ENCODE measurements at regions not wholly inside any gene's neighbourhood (a gene's known extent, or its start where the extent isn't known, plus 50 kb on each side); places are given as distances from the start of the nearest gene placed in this dataset.

GRCh38 chr11:96482193-96482592, 92.4 kb downstream of the JRKL start:
- intact Hi-C loops (cut with micrococcal nuclease) (no loop called here), dilution Hi-C loops (cut with MboI; ENCODE audit: extremely low pct_ligation_motif_present, low sequenced_read_pairs) (no loop called here)
- no peak for TF ChIP-seq JUN (IDR thresholded peaks at IDR 0.05; ENCODE audit: borderline replicate concordance, insufficient read depth, insufficient read length, low read depth)
- no peak for TF ChIP-seq CTCF (IDR thresholded peaks at IDR 0.05; ENCODE audit: extremely low read depth in 1 of 2, insufficient read depth in 1 of 2, low read depth in 1 of 2, low read length in 2 of 2)
- TF ChIP-seq EZH2 (IDR thresholded peaks at IDR 0.05; ENCODE audit: borderline replicate concordance, low read depth, low read length, severe bottlenecking) = no peak
- no peak for TF ChIP-seq MYC (IDR thresholded peaks at IDR 0.05; ENCODE audit: low read depth, low read length)
- TF ChIP-seq POLR2A (IDR thresholded peaks at IDR 0.05; ENCODE audit: low read depth, low read length) = no peak
- no peak for TF ChIP-seq POLR2AphosphoS5 (IDR thresholded peaks at IDR 0.05; ENCODE audit: insufficient read depth, low read depth, low read length)
- no peak for TF ChIP-seq GATA2 (IDR thresholded peaks at IDR 0.05; ENCODE audit: insufficient read depth, insufficient read length, low read depth, low read length)
- TF ChIP-seq FOS (IDR thresholded peaks at IDR 0.05; ENCODE audit: borderline replicate concordance, insufficient read depth, low read length) = no peak
- no peak for TF ChIP-seq MAX (IDR thresholded peaks at IDR 0.05; ENCODE audit: insufficient read depth, insufficient read length)
- Histone ChIP-seq H3K79me2 (ENCODE audit: control insufficient read depth, insufficient read depth, low read length) (no peaks in the 10 kb centered on the region), H2AFZ (ENCODE audit: low read depth, low read length) (no peak overlapping the region), H3K9ac (replicated peaks; ENCODE audit: extremely low read depth, insufficient read depth, low read length) (no peak overlapping the region), H4K20me1 (replicated peaks; ENCODE audit: control insufficient read depth, extremely low read depth, insufficient read depth, low read length) (no peaks in the 10 kb centered on the region), H3K4me3 (replicated peaks in 1 of 3; ENCODE audit: insufficient read depth in 1 of 3, low read depth in 1 of 3, low read length in 3 of 3) (no peak overlapping the region), H3K9me1 (replicated peaks; ENCODE audit: control insufficient read depth, extremely low read depth, insufficient read depth, low read length) (no peaks in the 10 kb centered on the region), H3K4me1 (ENCODE audit: control insufficient read depth, extremely low read depth, insufficient read depth, low read length) (no peaks in the 10 kb centered on the region), H3K27ac (ENCODE audit: insufficient read depth, low read depth, low read length) (no peak overlapping the region), H3K4me2 (ENCODE audit: insufficient read depth, low read length) (no peak overlapping the region), H3K9me3 (replicated peaks; ENCODE audit: control insufficient read depth, insufficient read depth, low read length) (no peaks in the 10 kb centered on the region), H3K36me3 (ENCODE audit: control insufficient read depth in 2 of 2, extremely low read depth in 1 of 2, insufficient read depth in 2 of 2, low read length in 2 of 2) (no peaks in the 10 kb centered on the region), H3K27me3 (ENCODE audit: control insufficient read depth in 2 of 2, insufficient read depth in 2 of 2, low read length in 2 of 2) (no peaks in the 10 kb centered on the region)
- no TSS peak for BruUV-seq (replicated peaks)
- ChIA-PET POLR2A (no interaction called here), CTCF (interaction anchor here (0.8 to 2.5 kb wide), 3 partner anchors 11 to 285 kb away, joined by 3 to 14 read pairs (median 3); no protein-coding TSS in a partner anchor)
- no peak for DNase-seq (ENCODE audit: low read depth, low spot score)
- no peak for FAIRE-seq

Data from endothelial cell of umbilical vein (primary cell).